Calu3 (cell line): ENCODE measurements at regions not wholly inside any gene's neighbourhood (a gene's known extent, or its start where the extent isn't known, plus 50 kb on each side); places are given as distances from the start of the nearest gene placed in this dataset.
"Not testable (repeated sequence)": the region's sequence is repeated elsewhere in the genome, so short reads cannot be mapped to it uniquely, and the experiment has no call there.

Experiments
- BruUV-seq: library from RNA; stranded (reverse); fragments of 400-500 nt; replicated peaks from 2 replicates; lab custom pipeline; 2021; lab: Mats Ljungman, UMichigan
- CTCF ChIA-PET: fragments of 300-600 bp; sonication (Branson Sonifier 250); formaldehyde crosslinking; loops from one replicate; lab custom pipeline; 2022; ENCODE audit warnings: antibody characterized with exemption; lab: Charles Lee
- DNase-seq: peaks from one replicate; pipeline ENCODE4 v3.0.0; 2022
- H3K27ac Mint-ChIP-seq: one replicate; pipeline ENCODE4 v1.8.0; 2022; ENCODE audit warnings: mixed read lengths; ENCODE audit not compliant: unreplicated experiment
- H3K27me3 Mint-ChIP-seq: one replicate; pipeline ENCODE4 v1.8.0; 2022; ENCODE audit warnings: mixed read lengths; ENCODE audit not compliant: unreplicated experiment
- H3K36me3 Mint-ChIP-seq: one replicate; pipeline ENCODE4 v1.8.0; 2022; ENCODE audit warnings: mild to moderate bottlenecking, moderate library complexity, mixed read lengths; ENCODE audit not compliant: insufficient read depth, unreplicated experiment
- H3K4me1 Mint-ChIP-seq: one replicate; pipeline ENCODE4 v1.8.0; 2022; ENCODE audit warnings: mild to moderate bottlenecking, low read depth, mixed read lengths; ENCODE audit not compliant: unreplicated experiment
- H3K4me3 Mint-ChIP-seq: one replicate; pipeline ENCODE4 v1.8.0; 2022; ENCODE audit warnings: mild to moderate bottlenecking, low read depth, moderate library complexity, mixed read lengths; ENCODE audit not compliant: unreplicated experiment
- H3K9me3 Mint-ChIP-seq: one replicate; pipeline ENCODE4 v1.8.0; 2022; ENCODE audit warnings: low read depth, mixed read lengths; ENCODE audit not compliant: unreplicated experiment
- CTCF ChIP-seq: fragments of 200-600 bp; IDR thresholded peaks from one replicate; pipeline ENCODE4 v1.8.0; 2022; ENCODE audit warnings: antibody characterized with exemption; ENCODE audit not compliant: unreplicated experiment
- intact Hi-C: fragments of 100-400 bp; cut with micrococcal nuclease; formaldehyde crosslinking; loops from one replicate; pipeline ENCODE4 v1.10.0; 2022; ENCODE audit not compliant: unreplicated experiment

GRCh38 chr12:102331419-102331818 lies 133.8 kb upstream of the PMCH start:
- H3K4me3 Mint-ChIP-seq, result no peak overlapping the region
- CTCF ChIA-PET, result no interaction called here
- no peak for TF ChIP-seq CTCF
- intact Hi-C loops, result no loop called here
- H3K27me3 Mint-ChIP-seq, result no peaks in the 10 kb centered on the region
- BruUV-seq, result no TSS peak
- H3K36me3 Mint-ChIP-seq, result no peaks in the 10 kb centered on the region
- H3K4me1 Mint-ChIP-seq, result no peaks in the 10 kb centered on the region
- no peak for DNase-seq
- peaks cover 5% of the 10 kb centered on the region for H3K9me3 Mint-ChIP-seq
- no peak overlapping the region for H3K27ac Mint-ChIP-seq

- H3K9me3 Mint-ChIP-seq, result peaks cover 4% of the 10 kb centered on the region
- no peak overlapping the region for H3K27ac Mint-ChIP-seq
- H3K36me3 Mint-ChIP-seq, result no peaks in the 10 kb centered on the region
- no peak overlapping the region for H3K4me3 Mint-ChIP-seq
- no peak for DNase-seq
- no TSS peak for BruUV-seq
- no peak for TF ChIP-seq CTCF
- CTCF ChIA-PET, result no interaction called here
- no peaks in the 10 kb centered on the region for H3K4me1 Mint-ChIP-seq
- intact Hi-C loops, result no loop called here
- no peaks in the 10 kb centered on the region for H3K27me3 Mint-ChIP-seq
Observed at GRCh38 chr12:102329883-102330282, 132.2 kb upstream of the PMCH start.

GRCh38 chr12:102326982-102327381 lies 129.3 kb upstream of the PMCH start:
- no peak for DNase-seq
- no peak for TF ChIP-seq CTCF
- no peaks in the 10 kb centered on the region for H3K4me1 Mint-ChIP-seq
- H3K4me3 Mint-ChIP-seq, result no peak overlapping the region
- H3K27me3 Mint-ChIP-seq, result no peaks in the 10 kb centered on the region
- CTCF ChIA-PET, result no interaction called here
- BruUV-seq, result no TSS peak
- no peak overlapping the region for H3K27ac Mint-ChIP-seq
- intact Hi-C loops, result no loop called here
- peaks cover 2% of the 10 kb centered on the region for H3K9me3 Mint-ChIP-seq
- no peaks in the 10 kb centered on the region for H3K36me3 Mint-ChIP-seq

GRCh38 chr12:102325108-102325507 lies 127.5 kb upstream of the PMCH start:
- H3K36me3 Mint-ChIP-seq, CTCF ChIA-PET, DNase-seq, intact Hi-C loops, H3K27me3 Mint-ChIP-seq, BruUV-seq, H3K4me1 Mint-ChIP-seq, H3K4me3 Mint-ChIP-seq, H3K27ac Mint-ChIP-seq, H3K9me3 Mint-ChIP-seq: not testable (repeated sequence)

- Mint-ChIP-seq H3K36me3 (no peaks in the 10 kb centered on the region), H3K4me3 (no peak overlapping the region), H3K27me3 (no peaks in the 10 kb centered on the region), H3K9me3 (peaks cover 2% of the 10 kb centered on the region), H3K4me1 (no peaks in the 10 kb centered on the region), H3K27ac (no peak overlapping the region)
- DNase-seq, result no peak
- CTCF ChIA-PET, result interaction anchor here (0.6 kb wide), 1 partner anchor 21 kb away, joined by 3 read pairs; no protein-coding TSS in a partner anchor
- TF ChIP-seq CTCF, result no peak
- no TSS peak for BruUV-seq
- intact Hi-C loops, result no loop called here
Observed at GRCh38 chr12:102323799-102324198, 126.2 kb upstream of the PMCH start.
